Astrocyte of the spinal cord (primary cell): ENCODE measurements at regions not wholly inside any gene's neighbourhood (a gene's known extent, or its start where the extent isn't known, plus 50 kb on each side); places are given as distances from the start of the nearest gene placed in this dataset.

Experiments
- DNase-seq: peaks from one replicate; pipeline ENCODE4 v3.0.0; 2011; ENCODE audit warnings: low read depth, low spot score
- H3K4me3 ChIP-seq: 2 replicates; pipeline ENCODE4 v1.5.1; 2011; ENCODE audit warnings: low read depth, mild to moderate bottlenecking, low read length, moderate library complexity
- in situ Hi-C: cut with HindIII; loops from 2 replicates; pipeline ENCODE4 v1.10.0; 2017; ENCODE audit warnings: low sequenced_read_pairs
- TF ChIP-seq, protein P1 (sequence below): IDR thresholded peaks from 2 replicates; pipeline ENCODE4 v1.5.1; 2012; ENCODE audit warnings: low read depth, mild to moderate bottlenecking, low read length, inconsistent platforms

- H3K4me3 ChIP-seq = no peak overlapping the region
- peak; percentile 52 for DNase-seq
- TF ChIP-seq, protein P1, sequence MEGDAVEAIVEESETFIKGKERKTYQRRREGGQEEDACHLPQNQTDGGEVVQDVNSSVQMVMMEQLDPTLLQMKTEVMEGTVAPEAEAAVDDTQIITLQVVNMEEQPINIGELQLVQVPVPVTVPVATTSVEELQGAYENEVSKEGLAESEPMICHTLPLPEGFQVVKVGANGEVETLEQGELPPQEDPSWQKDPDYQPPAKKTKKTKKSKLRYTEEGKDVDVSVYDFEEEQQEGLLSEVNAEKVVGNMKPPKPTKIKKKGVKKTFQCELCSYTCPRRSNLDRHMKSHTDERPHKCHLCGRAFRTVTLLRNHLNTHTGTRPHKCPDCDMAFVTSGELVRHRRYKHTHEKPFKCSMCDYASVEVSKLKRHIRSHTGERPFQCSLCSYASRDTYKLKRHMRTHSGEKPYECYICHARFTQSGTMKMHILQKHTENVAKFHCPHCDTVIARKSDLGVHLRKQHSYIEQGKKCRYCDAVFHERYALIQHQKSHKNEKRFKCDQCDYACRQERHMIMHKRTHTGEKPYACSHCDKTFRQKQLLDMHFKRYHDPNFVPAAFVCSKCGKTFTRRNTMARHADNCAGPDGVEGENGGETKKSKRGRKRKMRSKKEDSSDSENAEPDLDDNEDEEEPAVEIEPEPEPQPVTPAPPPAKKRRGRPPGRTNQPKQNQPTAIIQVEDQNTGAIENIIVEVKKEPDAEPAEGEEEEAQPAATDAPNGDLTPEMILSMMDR = no peak
- in situ Hi-C loops = no loop called here
These were observed 1860.6 kb upstream of the PIK3C3 start for GRCh38 chr18:40094441-40094840.

DNA sequence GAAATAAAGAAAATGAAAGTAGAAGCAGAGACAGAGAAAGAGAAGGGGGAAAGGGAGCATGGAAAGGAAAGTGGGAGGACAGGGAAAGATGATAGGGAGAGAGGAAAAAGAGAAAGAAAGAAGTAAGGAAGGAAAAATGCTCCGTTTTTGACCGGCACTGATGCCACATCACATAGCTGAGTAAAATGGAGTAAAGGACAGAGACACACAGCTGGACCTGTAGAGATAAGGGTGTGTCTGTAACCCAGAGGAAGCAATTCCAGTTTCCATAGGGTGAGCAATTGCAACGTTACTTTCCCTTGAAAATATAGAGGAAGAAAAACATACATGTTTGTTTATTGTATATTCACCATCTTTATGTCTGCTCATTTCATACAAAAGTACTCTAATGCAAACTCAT is 1866.9 kb upstream of the PIK3C3 start:
- in situ Hi-C loops = no loop called here
- TF ChIP-seq, protein P1 = no peak
- peak overlapping the region; percentile 1 for H3K4me3 ChIP-seq
- DNase-seq = no peak

DNA sequence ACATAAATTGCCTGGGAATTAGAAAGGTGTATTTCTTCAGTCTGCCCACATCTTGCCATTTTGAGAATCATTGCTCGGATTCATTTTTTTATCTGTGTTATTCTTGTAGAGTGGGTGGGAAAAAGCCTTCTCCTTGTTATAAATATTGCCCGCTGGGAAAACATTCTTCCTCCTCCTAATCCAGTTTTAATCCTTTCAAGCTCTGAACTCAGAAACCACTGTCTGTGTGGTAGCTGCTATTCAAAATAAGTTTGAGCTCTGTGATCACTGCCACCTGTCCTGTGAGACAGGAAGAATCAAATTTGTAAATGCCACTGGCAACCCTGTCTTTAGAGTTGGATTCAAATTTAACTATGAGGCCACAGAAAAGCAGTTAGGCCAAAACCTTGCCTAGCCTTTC is 1875.2 kb upstream of the PIK3C3 start:
- in situ Hi-C loops = no loop called here
- no peak for DNase-seq
- TF ChIP-seq, protein P1 = no peak
- H3K4me3 ChIP-seq = no peak overlapping the region

GRCh38 chr18:40075616-40076015 is 1879.4 kb upstream of the PIK3C3 start:
- TF ChIP-seq, protein P1 = no peak
- in situ Hi-C loops = no loop called here
- no peak overlapping the region for H3K4me3 ChIP-seq
- no peak for DNase-seq

DNA sequence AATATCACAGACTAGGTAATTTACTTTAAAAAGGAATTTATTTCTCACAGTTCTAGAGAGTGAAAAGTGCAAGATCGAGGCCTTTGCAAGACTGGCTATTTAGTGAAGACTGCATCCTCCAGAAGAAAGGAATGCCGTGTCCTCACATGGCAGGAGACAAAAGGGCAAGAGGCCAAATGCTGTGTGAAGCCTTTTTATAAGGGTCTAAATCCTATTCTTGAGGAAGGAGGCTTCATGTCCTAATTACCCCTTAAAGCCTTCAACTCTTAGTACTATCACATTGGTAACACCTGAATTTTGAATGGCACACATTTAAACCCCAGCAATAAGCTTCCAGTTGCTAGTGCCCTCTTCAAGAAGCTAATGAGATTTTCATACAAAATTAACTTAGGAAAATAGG is 1882.3 kb upstream of the PIK3C3 start:
- no peak for DNase-seq
- TF ChIP-seq, protein P1 = no peak
- H3K4me3 ChIP-seq = no peak overlapping the region
- in situ Hi-C loops = no loop called here

GRCh38 chr18:40066368-40066767 is 1888.7 kb upstream of the PIK3C3 start:
- no peak for DNase-seq

DNA sequence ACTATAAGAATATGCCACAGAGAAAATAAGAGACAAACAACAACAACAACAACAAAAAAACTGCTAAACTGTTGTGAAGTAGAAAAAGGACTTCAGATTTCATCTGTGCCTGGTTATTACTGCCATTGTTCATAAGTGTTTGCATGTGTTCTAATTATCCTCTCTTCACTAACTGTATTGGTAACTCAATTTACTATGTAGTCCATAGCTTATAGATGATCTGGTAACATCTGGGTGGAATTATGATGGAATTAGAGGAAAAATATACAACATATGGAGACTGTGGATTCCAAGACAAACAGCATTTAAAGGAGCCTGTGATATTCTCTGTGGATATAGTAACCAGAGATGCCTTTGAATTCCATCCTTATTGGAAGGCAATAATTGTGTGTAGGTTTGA is 1891.5 kb upstream of the PIK3C3 start:
- TF ChIP-seq, protein P1 = no peak
- in situ Hi-C loops = no loop called here
- H3K4me3 ChIP-seq = no peak overlapping the region
- no peak for DNase-seq

More at GRCh38 chr18:40066368-40066767, 1888.7 kb upstream of the PIK3C3 start:
- H3K4me3 ChIP-seq = no peak overlapping the region
- TF ChIP-seq, protein P1 = no peak
- in situ Hi-C loops = no loop called here
